ENCODE measurements at regions not wholly inside any gene's neighbourhood (a gene's known extent, or its start where the extent isn't known, plus 50 kb on each side); places are given as distances from the start of the nearest gene placed in this dataset.
"Not testable (repeated sequence)": the region's sequence is repeated elsewhere in the genome, so short reads cannot be mapped to it uniquely, and the experiment has no call there.

- ChIA-PET POLR2A (no interaction called here), CTCF (no interaction called here)
- Histone ChIP-seq H3K36me3 (ENCODE audit: control insufficient read depth, insufficient read depth, low read length) (no peaks in the 10 kb centered on the region), H3K4me3 (ENCODE audit: low read depth, low read length) (no peak overlapping the region), H3K27me3 (replicated peaks; ENCODE audit: control insufficient read depth, insufficient read depth, low read length) (no peaks in the 10 kb centered on the region), H3K9me3 (no peaks in the 10 kb centered on the region), H3K4me1 (no peaks in the 10 kb centered on the region)
- TF ChIP-seq CTCF (IDR thresholded peaks at IDR 0.05; ENCODE audit: insufficient read depth in 1 of 2, low read depth in 1 of 2, low read length in 1 of 2, severe bottlenecking in 1 of 2, unreplicated experiment in 1 of 2), result no peak
- no peak for DNase-seq
- no peak overlapping the region for H3K4me3 Mint-ChIP-seq (ENCODE audit: unreplicated experiment)
- H3K9me3 Mint-ChIP-seq (ENCODE audit: unreplicated experiment), result no peaks in the 10 kb centered on the region
- no TSS peak for BruUV-seq (replicated peaks)
- H3K27me3 Mint-ChIP-seq (ENCODE audit: insufficient read depth, unreplicated experiment), result peaks cover 6% of the 10 kb centered on the region
- intact Hi-C loops (cut with micrococcal nuclease; ENCODE audit: unreplicated experiment), result no loop called here
- no peaks in the 10 kb centered on the region for H3K4me1 Mint-ChIP-seq (ENCODE audit: low read depth, unreplicated experiment)
- no peaks in the 10 kb centered on the region for H3K36me3 Mint-ChIP-seq (ENCODE audit: insufficient read depth, unreplicated experiment)
- H3K27ac Mint-ChIP-seq (ENCODE audit: unreplicated experiment), result no peak overlapping the region
Observed at GRCh38 chr10:85491652-85492051, 874.9 kb downstream of the GRID1 start.

DNA sequence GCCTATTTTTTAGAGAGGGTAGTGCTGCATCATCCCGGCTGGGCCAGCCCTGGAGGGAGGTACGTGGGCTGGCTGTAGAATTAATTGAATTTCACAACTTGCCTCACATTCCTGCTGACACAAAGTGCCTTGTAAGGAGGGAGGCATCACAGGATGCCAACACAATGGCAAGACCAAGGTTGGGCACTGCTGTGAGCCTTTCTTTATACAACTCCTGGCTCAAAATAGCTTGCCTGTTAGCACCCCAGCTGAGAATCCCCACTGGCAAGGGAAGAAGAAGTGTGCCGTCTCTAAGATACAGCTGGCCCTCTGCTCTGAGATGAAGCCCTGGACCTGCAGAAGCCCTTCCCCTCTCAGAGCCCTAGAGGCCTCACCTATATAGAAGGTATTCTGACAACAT is 873.9 kb downstream of the GRID1 start:
- no peaks in the 10 kb centered on the region for H3K9me3 Mint-ChIP-seq (ENCODE audit: unreplicated experiment)
- H3K4me3 ChIP-seq (ENCODE audit: low read depth, low read length), result no peak overlapping the region
- H3K9me3 ChIP-seq, result no peaks in the 10 kb centered on the region
- no peaks in the 10 kb centered on the region for H3K36me3 Mint-ChIP-seq (ENCODE audit: insufficient read depth, unreplicated experiment)
- H3K27ac Mint-ChIP-seq (ENCODE audit: unreplicated experiment), result no peak overlapping the region
- no peak overlapping the region for H3K4me3 Mint-ChIP-seq (ENCODE audit: unreplicated experiment)
- H3K27me3 ChIP-seq (replicated peaks; ENCODE audit: control insufficient read depth, insufficient read depth, low read length), result no peaks in the 10 kb centered on the region
- H3K4me1 ChIP-seq, result no peaks in the 10 kb centered on the region
- H3K27me3 Mint-ChIP-seq (ENCODE audit: insufficient read depth, unreplicated experiment), result peaks cover 6% of the 10 kb centered on the region
- ChIA-PET POLR2A (no interaction called here), CTCF (no interaction called here)
- intact Hi-C loops (cut with micrococcal nuclease; ENCODE audit: unreplicated experiment), result no loop called here
- no peak for DNase-seq
- TF ChIP-seq CTCF (IDR thresholded peaks at IDR 0.05; ENCODE audit: insufficient read depth in 1 of 2, low read depth in 1 of 2, low read length in 1 of 2, severe bottlenecking in 1 of 2, unreplicated experiment in 1 of 2), result no peak
- no peaks in the 10 kb centered on the region for H3K4me1 Mint-ChIP-seq (ENCODE audit: low read depth, unreplicated experiment)
- BruUV-seq (replicated peaks), result no TSS peak
- no peaks in the 10 kb centered on the region for H3K36me3 ChIP-seq (ENCODE audit: control insufficient read depth, insufficient read depth, low read length)

GRCh38 chr10:85493703-85494102 is 872.9 kb downstream of the GRID1 start:
- no peak for TF ChIP-seq CTCF (IDR thresholded peaks at IDR 0.05; ENCODE audit: insufficient read depth in 1 of 2, low read depth in 1 of 2, low read length in 1 of 2, severe bottlenecking in 1 of 2, unreplicated experiment in 1 of 2)
- no TSS peak for BruUV-seq (replicated peaks)
- no peaks in the 10 kb centered on the region for H3K36me3 ChIP-seq (ENCODE audit: control insufficient read depth, insufficient read depth, low read length)
- Mint-ChIP-seq H3K4me3 (ENCODE audit: unreplicated experiment) (no peak overlapping the region), H3K4me1 (ENCODE audit: low read depth, unreplicated experiment) (no peaks in the 10 kb centered on the region), H3K27ac (ENCODE audit: unreplicated experiment) (no peak overlapping the region), H3K36me3 (ENCODE audit: insufficient read depth, unreplicated experiment) (no peaks in the 10 kb centered on the region), H3K27me3 (ENCODE audit: insufficient read depth, unreplicated experiment) (peaks cover under 1% of the 10 kb centered on the region), H3K9me3 (ENCODE audit: unreplicated experiment) (no peaks in the 10 kb centered on the region)
- POLR2A ChIA-PET, result no interaction called here
- CTCF ChIA-PET, result no interaction called here
- H3K9me3 ChIP-seq, result no peaks in the 10 kb centered on the region
- no peak for DNase-seq
- intact Hi-C loops (cut with micrococcal nuclease; ENCODE audit: unreplicated experiment), result no loop called here
- no peaks in the 10 kb centered on the region for H3K27me3 ChIP-seq (replicated peaks; ENCODE audit: control insufficient read depth, insufficient read depth, low read length)
- no peak overlapping the region for H3K4me3 ChIP-seq (ENCODE audit: low read depth, low read length)
- no peaks in the 10 kb centered on the region for H3K4me1 ChIP-seq

DNA sequence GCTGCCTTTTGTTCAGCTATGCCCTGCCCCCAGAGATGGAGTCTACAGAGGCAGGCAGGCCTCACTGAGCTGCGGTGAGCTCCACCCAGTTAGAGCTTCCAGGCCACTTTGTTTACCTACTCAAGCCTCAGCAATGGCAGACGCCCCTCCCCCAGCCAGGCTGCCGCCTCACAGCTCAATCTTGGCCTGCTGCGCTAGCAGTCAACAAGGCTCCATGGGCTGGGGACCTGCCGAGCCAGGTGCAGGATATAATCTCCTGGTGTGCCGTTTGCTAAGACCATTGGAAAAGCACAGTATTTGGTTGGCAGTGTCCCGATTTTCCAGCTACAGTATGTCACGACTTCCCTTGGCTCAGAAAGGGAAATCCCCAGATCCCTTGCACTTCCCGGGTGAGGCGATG is 862.0 kb downstream of the GRID1 start:
- DNase-seq; H3K4me1 Mint-ChIP-seq (ENCODE audit: low read depth, unreplicated experiment); CTCF ChIA-PET; intact Hi-C loops (cut with micrococcal nuclease; ENCODE audit: unreplicated experiment); H3K9me3 ChIP-seq; H3K4me1 ChIP-seq; BruUV-seq (replicated peaks); H3K27ac Mint-ChIP-seq (ENCODE audit: unreplicated experiment); POLR2A ChIA-PET; H3K36me3 ChIP-seq (ENCODE audit: control insufficient read depth, insufficient read depth, low read length); H3K4me3 ChIP-seq (ENCODE audit: low read depth, low read length); H3K4me3 Mint-ChIP-seq (ENCODE audit: unreplicated experiment); H3K36me3 Mint-ChIP-seq (ENCODE audit: insufficient read depth, unreplicated experiment); H3K27me3 ChIP-seq (replicated peaks; ENCODE audit: control insufficient read depth, insufficient read depth, low read length): not testable (repeated sequence)
- Mint-ChIP-seq H3K27me3 (ENCODE audit: insufficient read depth, unreplicated experiment) (peaks cover 11% of the 10 kb centered on the region), H3K9me3 (ENCODE audit: unreplicated experiment) (peaks cover 37% of the 10 kb centered on the region)

Measured in Caco-2 (cell line).